ENCODE measurements at regions not wholly inside any gene's neighbourhood (a gene's known extent, or its start where the extent isn't known, plus 50 kb on each side); places are given as distances from the start of the nearest gene placed in this dataset.

GRCh38 chr7:132666774-132667172, 90.5 kb upstream of the PLXNA4 start:
- DNase-seq, result no peak

- DNase-seq, result no peak
Observed at GRCh38 chr7:132666071-132666773, 90.0 kb upstream of the PLXNA4 start.

GRCh38 chr7:132656846-132657776, 80.8 kb upstream of the PLXNA4 start:
- DNase-seq, result no peak

GRCh38 chr7:132656341-132656740, 80.1 kb upstream of the PLXNA4 start:
- DNase-seq, result no peak

GRCh38 chr7:132655131-132655727, 79.0 kb upstream of the PLXNA4 start:
- peak; percentile 45 for DNase-seq

- no peak for DNase-seq
Observed at GRCh38 chr7:132654150-132654549, 77.9 kb upstream of the PLXNA4 start.

GRCh38 chr7:132653366-132653930, 77.2 kb upstream of the PLXNA4 start:
- DNase-seq, result no peak

GRCh38 chr7:132652507-132652906, 76.2 kb upstream of the PLXNA4 start:
- no peak for DNase-seq

GRCh38 chr7:132650498-132650897, 74.2 kb upstream of the PLXNA4 start:
- no peak for DNase-seq

GRCh38 chr7:132647311-132647710, 71.0 kb upstream of the PLXNA4 start:
- no peak for DNase-seq

- no peak for DNase-seq
Observed at GRCh38 chr7:132646052-132646451, 69.8 kb upstream of the PLXNA4 start.

- DNase-seq, result no peak
Observed at GRCh38 chr7:132643302-132643701, 67.0 kb upstream of the PLXNA4 start.

- DNase-seq, result no peak
Observed at GRCh38 chr7:132641238-132641637, 65.0 kb upstream of the PLXNA4 start.

- DNase-seq, result no peak
Observed at GRCh38 chr7:132639983-132640382, 63.7 kb upstream of the PLXNA4 start.

GRCh38 chr7:132638000-132638399, 61.7 kb upstream of the PLXNA4 start:
- no peak for DNase-seq

GRCh38 chr7:132636581-132636980, 60.3 kb upstream of the PLXNA4 start:
- no peak for DNase-seq

GRCh38 chr7:132635127-132635526, 58.9 kb upstream of the PLXNA4 start:
- DNase-seq, result no peak

GRCh38 chr7:132630834-132631233, 54.6 kb upstream of the PLXNA4 start:
- DNase-seq, result no peak
